IMR-90 (cell line): ENCODE measurements at regions not wholly inside any gene's neighbourhood (a gene's known extent, or its start where the extent isn't known, plus 50 kb on each side); places are given as distances from the start of the nearest gene placed in this dataset.

Experiments used
- BHLHE40 ChIP-seq: fragments of 150-350 bp; IDR thresholded peaks from 2 replicates; pipeline ENCODE4 v1.6.1; 2016; ENCODE audit warnings: mild to moderate bottlenecking, low read depth, low read length
- CEBPB ChIP-seq: IDR thresholded peaks from 2 replicates; pipeline ENCODE4 v1.6.1; 2012; ENCODE audit warnings: low read depth, low read length, improper control_type of control experiment
- CHD1 ChIP-seq: IDR thresholded peaks from 2 replicates; pipeline ENCODE4 v1.6.1; 2012; ENCODE audit warnings: low read depth, low read length, improper control_type of control experiment
- FOS ChIP-seq: fragments of 150-350 bp; IDR thresholded peaks from 2 replicates; pipeline ENCODE4 v1.6.1; 2016; ENCODE audit warnings: low read depth, low read length
- MAFK ChIP-seq: IDR thresholded peaks from 2 replicates; pipeline ENCODE4 v1.6.1; 2012; ENCODE audit warnings: low read depth, low read length, improper control_type of control experiment
- MAZ ChIP-seq: IDR thresholded peaks from 2 replicates; pipeline ENCODE4 v1.6.1; 2012; ENCODE audit warnings: low read depth, mild to moderate bottlenecking, low read length, improper control_type of control experiment, moderate library complexity, borderline replicate concordance
- MXI1 ChIP-seq: IDR thresholded peaks from 2 replicates; pipeline ENCODE4 v1.6.1; 2012; ENCODE audit warnings: low read depth, mild to moderate bottlenecking, low read length, moderate library complexity, borderline replicate concordance
- POLR2A ChIP-seq: IDR thresholded peaks from 2 replicates; pipeline ENCODE4 v1.6.1; 2012; ENCODE audit warnings: mild to moderate bottlenecking, low read depth, low read length
- RAD21 ChIP-seq: IDR thresholded peaks from 2 replicates; pipeline ENCODE4 v1.6.1; 2012; ENCODE audit warnings: low read length, improper control_type of control experiment
- RCOR1 ChIP-seq: IDR thresholded peaks from 2 replicates; pipeline ENCODE4 v1.6.1; 2012; ENCODE audit warnings: mild to moderate bottlenecking, low read length, improper control_type of control experiment; ENCODE audit not compliant: insufficient replicate concordance
- RFX5 ChIP-seq: IDR thresholded peaks from 2 replicates; pipeline ENCODE4 v1.8.0; 2012; ENCODE audit warnings: low read depth, mild to moderate bottlenecking, low read length, moderate library complexity
- SMC3 ChIP-seq: fragments of 150-350 bp; IDR thresholded peaks from 2 replicates; pipeline ENCODE4 v1.6.1; 2016; ENCODE audit warnings: low read depth, mild to moderate bottlenecking, antibody characterized with exemption, low read length, moderate library complexity
- USF2 ChIP-seq: fragments of 150-350 bp; IDR thresholded peaks from 2 replicates; pipeline ENCODE4 v1.6.1; 2017; ENCODE audit warnings: mild to moderate bottlenecking, antibody characterized with exemption, low read length, low read depth
- TF ChIP-seq, protein P1 (sequence below): conservative IDR thresholded peaks from 2 replicates; pipeline ENCODE4 v1.5.1; 2012; ENCODE audit warnings: mild to moderate bottlenecking, low read depth, low read length, improper control_type of control experiment

DNA sequence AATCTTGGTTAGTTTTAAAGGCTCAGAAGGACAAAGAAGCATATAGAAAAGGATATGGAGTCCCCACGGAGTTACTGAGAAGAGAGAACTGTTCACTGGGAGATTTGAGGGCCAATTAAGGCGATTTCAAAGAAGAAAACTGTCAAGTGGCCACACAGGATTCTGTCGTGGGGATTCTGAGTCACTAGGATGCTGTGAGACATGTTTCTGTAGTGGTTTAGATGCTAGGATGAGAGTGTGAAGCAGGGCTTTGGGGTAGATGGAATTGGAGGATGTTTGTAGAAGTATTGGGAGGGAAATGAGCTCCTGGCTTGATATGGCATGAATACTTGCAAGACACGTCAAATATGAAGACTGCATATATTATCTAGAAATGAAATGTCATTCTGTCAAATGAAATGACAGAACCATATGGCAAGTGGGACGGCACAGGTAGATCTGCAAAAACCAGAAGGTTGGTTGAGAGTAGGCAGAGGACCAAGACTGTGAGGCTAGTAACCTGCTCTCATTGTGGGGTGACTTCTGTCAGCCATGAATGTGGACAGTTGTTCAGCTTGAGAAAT lies 136.3 kb upstream of the SPRY4 start:
- TF ChIP-seq, protein P1, sequence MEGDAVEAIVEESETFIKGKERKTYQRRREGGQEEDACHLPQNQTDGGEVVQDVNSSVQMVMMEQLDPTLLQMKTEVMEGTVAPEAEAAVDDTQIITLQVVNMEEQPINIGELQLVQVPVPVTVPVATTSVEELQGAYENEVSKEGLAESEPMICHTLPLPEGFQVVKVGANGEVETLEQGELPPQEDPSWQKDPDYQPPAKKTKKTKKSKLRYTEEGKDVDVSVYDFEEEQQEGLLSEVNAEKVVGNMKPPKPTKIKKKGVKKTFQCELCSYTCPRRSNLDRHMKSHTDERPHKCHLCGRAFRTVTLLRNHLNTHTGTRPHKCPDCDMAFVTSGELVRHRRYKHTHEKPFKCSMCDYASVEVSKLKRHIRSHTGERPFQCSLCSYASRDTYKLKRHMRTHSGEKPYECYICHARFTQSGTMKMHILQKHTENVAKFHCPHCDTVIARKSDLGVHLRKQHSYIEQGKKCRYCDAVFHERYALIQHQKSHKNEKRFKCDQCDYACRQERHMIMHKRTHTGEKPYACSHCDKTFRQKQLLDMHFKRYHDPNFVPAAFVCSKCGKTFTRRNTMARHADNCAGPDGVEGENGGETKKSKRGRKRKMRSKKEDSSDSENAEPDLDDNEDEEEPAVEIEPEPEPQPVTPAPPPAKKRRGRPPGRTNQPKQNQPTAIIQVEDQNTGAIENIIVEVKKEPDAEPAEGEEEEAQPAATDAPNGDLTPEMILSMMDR, result no peak
- TF ChIP-seq POLR2A (no peak), CEBPB (no peak), BHLHE40 (no peak), MAZ (no peak), USF2 (no peak), MAFK (no peak), RAD21 (no peak), RCOR1 (no peak), CHD1 (no peak), SMC3 (no peak), FOS (no peak), MXI1 (no peak), RFX5 (no peak)
